ENCODE measurements at regions not wholly inside any gene's neighbourhood (a gene's known extent, or its start where the extent isn't known, plus 50 kb on each side); places are given as distances from the start of the nearest gene placed in this dataset.

GRCh38 chr2:156915332-156915731, 342.2 kb upstream of the GALNT5 start:
- TF ChIP-seq CTCF (conservative IDR thresholded peaks at IDR 0.05; ENCODE audit: low read length): no peak
- TF ChIP-seq EZH2phosphoT487 (IDR thresholded peaks at IDR 0.05; ENCODE audit: borderline replicate concordance, low read depth, low read length): no peak

Data from OCI-LY7 (cell line).